ENCODE measurements at regions not wholly inside any gene's neighbourhood (a gene's known extent, or its start where the extent isn't known, plus 50 kb on each side); places are given as distances from the start of the nearest gene placed in this dataset.
A peak's percentile ranks its signal among the peaks of the same experiment; 100 is the strongest.

DNA sequence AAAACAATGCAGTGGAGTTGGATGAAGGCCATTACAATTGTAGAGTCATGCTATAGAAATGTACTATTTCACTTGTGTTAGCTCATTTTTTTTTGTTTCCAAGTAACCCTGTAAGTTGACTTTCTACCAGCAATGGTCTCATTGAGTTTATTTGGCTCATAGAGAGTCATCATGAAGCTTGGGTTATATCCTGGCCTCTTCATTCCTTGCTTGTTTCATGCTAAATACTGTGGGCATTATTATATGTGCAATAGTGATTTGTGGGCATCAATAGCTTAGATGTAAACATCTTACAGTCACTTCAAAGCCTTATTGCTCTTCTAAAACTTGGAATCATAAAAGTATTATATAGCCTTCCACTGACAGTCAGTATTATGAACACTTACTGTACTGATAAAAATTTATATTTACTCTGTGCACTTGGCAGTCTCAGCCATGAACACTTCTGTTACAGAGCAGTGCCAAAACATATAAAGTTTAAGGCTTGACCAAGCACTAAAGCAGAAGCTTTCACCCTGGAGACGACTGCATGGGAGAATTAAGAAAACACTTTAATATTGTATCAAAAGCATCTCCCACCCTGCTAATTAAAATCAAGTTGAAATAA lies 751.2 kb downstream of the SATB2 start:
- DNase-seq (ENCODE audit: low read depth, low spot score), result no peak

DNA sequence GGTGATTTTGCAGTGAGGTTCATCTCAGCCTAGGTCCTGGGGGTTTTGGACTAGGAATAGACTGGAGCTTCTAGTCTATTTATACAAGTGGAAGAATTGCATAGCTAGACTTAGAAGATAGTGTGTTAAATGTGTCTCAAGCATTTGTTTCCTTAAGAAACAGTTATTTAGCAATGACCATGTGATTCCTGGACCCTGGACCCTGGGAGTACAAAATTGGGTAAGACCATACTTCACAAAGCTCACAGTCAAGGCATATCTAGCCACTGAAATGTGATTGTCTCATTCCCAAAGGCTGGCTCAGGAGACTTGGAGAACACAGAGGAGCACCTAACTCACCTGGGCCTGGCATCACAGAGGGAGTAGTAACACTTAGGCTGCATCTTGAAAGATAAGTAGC lies 754.5 kb downstream of the SATB2 start:
- no peak for DNase-seq (ENCODE audit: low read depth, low spot score)

DNA sequence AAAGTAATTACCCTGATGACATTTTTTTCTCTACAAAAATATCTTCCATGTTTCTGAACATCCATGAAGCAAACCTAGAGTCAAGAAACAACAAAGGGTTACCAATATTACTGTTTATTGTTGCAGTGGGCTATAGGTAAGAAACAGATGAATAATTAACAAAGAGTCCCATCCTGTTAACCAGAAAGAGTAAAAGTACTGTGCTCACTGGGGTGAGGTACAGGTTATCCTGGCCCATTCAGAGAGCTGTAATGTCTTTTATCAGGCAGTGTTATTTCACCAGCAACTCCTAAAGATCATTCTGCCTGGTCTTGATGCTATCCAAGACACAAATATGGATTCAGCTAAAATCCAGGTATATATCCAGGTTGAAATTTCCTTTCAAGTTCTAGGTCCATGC lies 754.9 kb downstream of the SATB2 start:
- no peak for DNase-seq (ENCODE audit: low read depth, low spot score)

DNA sequence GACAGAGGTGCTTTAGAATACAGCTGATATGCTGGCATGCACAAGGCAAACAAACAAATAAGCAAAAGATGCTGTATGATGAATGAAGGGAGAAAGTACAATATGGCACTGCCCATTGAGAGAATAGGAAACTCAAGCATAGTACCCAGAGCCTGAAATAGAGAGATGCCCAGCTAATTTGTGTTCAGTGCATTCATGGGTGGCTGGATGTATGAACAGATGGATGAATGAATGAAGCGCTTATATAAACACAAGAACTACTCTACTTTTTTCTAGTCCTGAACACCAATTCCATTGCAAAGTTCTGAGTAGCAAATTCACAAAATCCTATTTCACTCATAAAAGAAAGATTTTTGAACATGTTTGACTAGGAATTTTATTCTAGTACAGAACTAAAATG lies 756.3 kb downstream of the SATB2 start:
- DNase-seq (ENCODE audit: low read depth, low spot score), result no peak

DNA sequence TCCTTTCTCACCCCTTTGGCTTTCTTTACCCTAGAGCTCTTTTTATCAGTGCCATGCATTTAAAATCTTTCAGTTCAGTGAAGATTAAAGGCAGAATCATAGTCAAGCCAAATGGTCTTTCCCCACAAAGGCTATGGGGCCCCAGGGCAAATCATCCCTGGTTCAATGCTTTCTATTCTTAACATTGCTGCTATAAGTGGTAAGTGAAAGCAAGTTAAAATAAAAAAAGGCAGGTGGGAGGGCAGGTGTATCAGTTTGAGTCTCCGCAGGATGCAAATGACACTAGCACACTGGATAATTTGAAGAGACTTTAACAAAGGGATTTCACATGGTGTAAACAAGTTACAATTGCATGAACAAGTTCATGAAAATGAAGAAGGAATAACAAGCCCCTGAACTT lies 757.4 kb downstream of the SATB2 start:
- no peak for DNase-seq (ENCODE audit: low read depth, low spot score)

DNA sequence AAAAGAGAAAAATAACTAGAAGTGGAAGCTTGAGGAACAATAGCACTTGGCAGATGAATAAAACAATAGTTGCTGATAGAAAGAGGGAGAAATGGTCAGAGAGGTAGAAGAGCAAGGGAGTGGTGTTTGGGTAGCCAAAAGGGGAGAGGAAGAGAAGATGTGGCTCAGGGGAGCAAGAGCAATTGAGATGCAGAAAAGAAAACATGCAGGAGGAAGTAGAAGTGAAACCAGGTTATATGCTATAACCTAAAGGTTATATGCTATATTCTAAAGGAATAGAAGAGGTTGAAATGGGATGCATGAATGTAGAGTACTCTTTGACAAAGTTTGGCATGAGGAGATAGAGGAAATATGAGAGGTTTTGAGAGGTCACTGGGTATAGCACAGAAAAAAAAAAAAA lies 759.5 kb downstream of the SATB2 start:
- no peak for DNase-seq (ENCODE audit: low read depth, low spot score)

DNA sequence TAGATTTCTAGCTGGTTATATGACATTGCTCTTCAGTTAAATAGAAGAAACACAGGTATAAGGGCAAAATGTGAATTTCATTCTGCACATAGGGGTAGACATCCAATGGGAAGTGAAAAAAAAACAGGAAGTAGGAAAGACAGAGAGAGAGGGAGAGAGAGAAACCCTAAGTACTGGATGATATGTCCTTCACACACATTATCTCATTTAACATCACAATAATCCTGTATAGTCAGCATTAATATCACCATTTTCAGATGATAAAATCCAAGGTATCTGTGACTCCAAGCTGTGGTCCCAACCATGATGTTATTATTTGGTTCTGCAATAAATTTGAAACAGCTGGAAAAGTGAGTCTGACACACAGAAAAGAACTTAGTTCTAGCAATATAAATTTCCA lies 759.9 kb downstream of the SATB2 start:
- DNase-seq (ENCODE audit: low read depth, low spot score), result no peak

DNA sequence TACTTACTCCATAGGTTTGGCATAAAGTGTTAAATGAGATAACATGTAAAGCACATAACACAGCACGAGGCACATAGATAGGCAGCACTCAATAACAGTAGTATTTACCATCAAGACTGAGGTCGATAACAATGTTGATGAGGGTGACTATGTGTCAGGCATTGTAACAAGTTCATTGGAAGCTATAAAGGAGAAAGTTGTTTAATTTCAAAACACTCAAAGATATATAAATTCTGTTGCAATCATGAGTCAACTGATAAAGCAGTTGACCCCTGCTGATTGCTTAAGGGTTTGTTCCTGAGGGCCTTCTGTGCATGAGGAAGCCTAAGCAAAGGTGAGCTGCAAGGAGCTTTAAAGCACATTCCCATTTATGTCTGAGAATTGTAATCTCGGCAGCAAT lies 760.5 kb downstream of the SATB2 start:
- no peak for DNase-seq (ENCODE audit: low read depth, low spot score)

DNA sequence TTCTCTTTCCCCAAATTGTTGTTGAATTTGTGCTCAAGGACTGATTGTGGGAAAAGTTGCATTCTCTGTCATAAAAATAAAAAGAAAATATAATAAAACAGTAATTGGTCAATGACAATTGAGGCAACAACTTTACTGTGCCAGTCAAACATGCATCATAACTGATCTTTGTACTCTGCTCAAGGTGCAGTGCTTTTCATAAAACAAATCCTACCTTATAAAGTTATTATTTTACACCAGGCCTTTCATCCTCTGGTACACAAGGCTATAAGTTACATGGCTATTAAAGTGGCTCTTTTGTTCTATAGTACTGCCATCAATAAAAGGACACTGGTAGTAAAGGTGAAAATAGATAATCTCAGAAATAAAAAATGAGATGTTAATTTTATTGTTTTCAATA lies 761.9 kb downstream of the SATB2 start:
- no peak for DNase-seq (ENCODE audit: low read depth, low spot score)

DNA sequence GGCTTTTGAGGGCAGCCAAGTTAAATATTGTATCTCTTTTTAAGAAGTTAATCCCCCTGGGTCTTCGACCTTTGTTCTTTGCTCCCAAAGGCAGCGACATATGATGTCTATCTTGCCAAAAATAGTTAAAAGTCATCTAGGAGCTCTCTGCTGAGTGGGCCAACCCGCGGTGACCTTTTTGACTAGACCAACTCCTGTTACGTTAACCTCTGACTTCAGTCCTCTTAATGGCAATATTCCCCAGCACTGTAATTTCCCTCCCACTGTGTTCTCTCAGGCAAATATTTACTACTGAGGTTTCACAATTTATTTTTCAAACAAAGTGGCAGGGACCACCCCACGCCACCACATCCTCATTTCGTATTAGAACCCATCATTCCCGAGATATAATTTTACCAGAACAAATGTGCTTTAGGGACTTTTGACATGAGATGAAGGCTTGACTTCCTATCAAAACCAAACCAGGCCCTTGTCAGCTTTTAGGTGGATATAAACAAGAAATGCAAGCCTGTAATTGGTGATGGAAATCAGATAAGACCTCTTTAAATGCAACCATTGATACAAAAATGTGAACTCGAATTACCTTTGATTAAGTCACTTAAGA lies 764.7 kb downstream of the SATB2 start:
- DNase-seq (ENCODE audit: low read depth, low spot score), result no peak

DNA sequence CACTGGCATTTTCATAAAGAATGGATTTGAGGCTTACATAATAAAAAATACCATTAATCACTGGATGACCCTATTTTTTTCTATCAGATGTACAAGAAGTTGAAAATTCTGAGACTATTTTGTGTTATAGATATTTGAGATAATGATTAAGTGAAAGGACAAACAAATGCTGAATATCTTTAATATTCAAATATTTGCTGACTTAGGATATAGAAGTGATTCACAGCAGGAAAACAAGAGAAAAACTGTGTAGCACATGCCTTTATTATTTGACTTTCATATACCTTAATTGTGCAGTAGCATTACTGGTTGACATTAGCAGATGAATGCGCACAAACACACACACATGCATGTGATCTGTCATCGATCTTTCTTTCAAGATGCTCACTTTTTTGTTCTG lies 766.5 kb downstream of the SATB2 start:
- DNase-seq (ENCODE audit: low read depth, low spot score), result no peak

DNA sequence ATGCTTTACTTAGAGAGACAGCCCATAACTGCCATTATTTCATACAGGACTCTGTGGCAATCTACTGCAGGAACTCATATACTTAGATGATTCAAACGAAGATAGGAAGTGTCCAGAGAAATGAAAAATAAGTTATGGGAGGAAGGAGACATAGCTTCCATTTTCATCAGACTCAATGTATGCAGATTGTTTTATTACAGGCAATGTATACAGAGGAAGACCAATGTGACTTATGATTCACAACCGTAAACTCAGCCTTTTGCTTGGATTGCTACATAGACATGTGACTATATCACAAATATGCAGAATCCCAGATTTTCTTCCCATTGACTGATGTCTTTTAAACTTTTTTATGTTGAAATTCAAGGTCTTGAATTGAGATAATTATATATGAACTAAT lies 793.4 kb downstream of the SATB2 start:
- no peak for DNase-seq (ENCODE audit: low read depth, low spot score)

DNA sequence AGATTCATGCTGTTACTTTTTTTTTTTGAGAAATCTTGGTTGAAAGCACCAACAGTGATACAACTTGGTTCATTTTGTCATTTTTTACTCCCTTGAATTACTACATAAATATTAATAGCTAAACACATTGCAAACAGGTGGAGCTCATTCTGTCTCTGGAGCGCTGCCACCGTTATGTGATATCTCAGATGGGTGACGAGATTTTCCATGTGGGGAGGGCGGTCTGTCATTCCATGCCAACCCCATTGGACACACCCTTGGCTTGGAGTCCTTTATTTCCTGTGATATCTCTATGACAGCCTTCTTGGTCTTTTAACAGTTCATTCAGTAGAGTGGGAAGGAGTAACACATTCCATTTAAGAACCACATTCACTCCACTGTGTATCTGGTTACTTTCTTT lies 794.8 kb downstream of the SATB2 start:
- DNase-seq (ENCODE audit: low read depth, low spot score), result no peak

DNA sequence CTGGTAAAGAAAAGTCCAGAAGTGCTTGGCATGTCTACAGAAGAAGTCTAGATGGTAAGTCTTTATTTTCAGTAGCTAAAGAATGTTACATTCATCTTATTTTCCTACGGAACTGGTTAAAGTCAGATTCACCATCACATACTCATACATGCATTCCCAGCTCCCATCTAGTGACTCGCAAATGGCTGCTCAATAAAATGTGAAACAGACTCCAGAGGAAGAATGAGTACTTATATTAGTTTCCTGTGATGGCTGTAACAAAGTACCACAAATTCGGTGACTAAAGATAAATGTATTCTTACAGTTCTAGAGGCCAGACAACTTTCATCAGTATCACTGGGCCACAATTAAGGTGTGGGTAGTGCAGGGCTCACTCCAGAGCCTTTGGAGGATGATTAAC lies 797.2 kb downstream of the SATB2 start:
- no peak for DNase-seq (ENCODE audit: low read depth, low spot score)

DNA sequence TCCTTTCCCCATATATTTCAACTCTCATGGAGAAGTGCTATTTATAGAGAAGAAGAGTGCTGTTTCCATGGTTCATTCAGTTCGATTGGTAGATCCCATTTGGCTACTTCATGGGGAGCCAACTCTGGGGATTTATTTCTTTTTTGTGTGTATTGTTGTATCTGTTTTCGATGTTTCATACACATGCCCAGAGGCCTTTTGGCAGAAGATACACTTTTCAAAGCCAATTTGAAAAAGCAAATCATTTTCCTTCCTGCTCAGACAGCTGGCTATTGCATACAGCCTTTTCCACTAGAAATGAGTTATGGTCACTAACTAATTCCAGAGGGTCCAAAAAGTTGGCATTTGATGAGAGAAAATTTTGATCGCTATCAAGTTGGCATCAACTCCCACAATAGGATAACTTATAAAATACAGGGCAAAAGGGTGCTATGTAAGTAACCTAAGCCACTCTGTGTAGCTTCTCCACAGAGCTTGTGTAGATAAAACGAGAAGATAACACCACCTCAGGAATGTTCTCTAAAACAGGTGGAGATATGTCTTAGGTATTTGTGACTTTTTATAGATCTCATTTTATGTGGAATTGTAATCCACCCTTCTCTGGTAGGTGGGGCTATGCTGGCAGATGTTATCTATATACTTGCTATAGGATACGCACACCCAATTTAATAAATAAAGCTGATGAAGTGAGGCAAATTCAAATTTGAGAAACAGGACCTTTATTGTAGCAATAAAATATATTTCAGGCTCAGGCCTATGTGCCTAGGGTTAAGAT lies 798.5 kb downstream of the SATB2 start:
- DNase-seq (ENCODE audit: low read depth, low spot score), result no peak

DNA sequence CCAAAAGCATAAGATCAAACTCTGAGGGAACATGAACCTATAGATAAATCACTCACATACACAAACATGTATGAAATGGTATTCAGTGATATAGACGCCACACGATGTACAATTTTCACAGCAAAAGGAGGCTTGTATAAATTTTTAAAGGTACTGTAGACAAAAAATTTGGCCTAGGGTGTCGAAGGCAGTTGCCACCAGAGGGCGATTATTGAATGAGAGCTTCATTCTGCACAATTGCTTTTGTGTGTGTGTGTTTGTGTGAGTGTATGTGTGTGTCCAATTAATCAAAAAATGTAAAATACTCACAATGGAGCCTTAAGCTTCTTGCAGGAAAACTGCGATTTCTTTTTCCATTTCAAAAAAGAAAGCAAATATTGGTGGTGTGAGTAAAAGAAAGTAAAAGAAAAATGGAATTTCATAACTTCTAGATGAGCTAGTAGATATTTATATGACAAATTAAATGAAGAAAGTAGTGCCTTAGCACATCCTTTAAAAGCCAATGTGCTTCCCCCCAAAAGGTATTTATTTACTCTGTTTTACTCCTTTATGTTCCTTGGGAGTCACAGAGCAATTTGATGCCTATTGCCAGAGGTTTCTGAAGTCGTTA lies 800.1 kb downstream of the SATB2 start:
- DNase-seq (ENCODE audit: low read depth, low spot score), result peak; percentile 4

DNA sequence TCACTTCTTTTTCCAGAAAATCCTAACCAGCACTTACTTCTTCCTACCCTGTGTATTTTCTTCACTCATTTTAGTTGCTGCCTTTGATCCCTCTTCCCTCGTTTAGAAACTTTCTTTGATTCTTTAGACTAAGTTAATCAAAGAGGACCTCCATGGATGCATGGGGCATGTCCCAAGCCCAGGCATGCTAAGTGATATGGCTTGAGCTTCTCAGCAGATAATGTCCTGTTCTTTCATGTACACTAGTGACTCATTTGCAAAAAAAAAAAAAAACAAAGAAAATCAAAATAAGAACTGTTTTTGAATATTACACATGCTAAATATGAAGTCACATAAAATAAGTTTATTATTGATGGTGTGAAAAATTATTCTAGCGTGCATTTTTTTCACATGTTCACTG lies 800.9 kb downstream of the SATB2 start:
- DNase-seq (ENCODE audit: low read depth, low spot score), result no peak

DNA sequence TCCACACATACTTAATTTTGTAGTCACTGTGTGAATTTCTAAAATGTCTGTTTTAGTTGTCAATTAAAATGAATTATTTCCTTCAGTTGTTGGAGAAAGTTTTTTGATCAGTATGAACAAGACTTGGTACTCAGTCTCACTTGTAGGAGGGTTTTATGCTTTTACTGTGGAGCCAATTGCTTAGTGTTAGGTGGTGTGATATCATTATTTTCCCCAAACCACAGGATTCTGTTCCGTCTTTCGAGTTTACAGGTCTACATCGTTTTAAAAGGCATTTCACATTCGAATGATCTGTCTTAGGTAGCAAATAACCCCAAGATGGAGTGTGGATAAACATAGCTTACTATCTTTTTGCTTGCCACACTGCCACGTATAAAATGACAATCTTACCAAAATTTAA lies 803.1 kb downstream of the SATB2 start:
- no peak for DNase-seq (ENCODE audit: low read depth, low spot score)

DNA sequence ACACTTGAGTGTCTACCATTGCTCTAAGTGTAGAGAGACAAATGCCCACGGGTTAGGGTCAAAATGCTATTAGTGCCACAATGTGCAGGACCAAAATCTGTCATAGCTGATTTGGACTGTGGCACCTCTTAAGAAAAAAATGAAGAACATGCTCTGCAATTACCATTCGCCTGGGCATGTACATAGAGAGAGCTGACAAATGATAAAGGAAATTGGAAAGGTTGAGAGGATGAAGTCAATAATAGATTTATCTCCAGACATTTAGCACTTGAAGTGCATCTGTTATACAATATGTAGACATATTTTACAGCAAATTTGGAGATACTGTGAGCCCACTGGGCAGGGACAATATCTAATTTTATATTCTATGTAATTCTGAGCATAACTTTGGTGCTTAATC lies 804.4 kb downstream of the SATB2 start:
- no peak for DNase-seq (ENCODE audit: low read depth, low spot score)

DNA sequence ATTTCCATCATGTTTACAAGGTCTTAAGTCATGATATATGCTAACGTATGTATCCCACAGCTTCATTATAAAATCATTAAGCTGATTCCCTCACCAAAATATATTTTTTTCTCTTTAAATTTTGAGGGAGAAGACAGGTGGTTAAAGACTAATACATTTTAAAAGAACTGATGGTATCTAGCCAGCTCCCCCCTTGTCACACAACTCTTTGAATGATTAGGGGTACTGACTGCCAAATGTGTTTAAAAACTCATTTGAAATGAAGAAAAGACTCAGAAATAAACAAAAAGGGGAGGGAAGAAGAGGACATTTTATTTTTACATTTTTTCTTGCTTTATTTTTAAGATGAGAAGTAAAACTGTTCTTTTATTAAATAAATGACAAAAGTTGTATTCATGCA lies 805.3 kb downstream of the SATB2 start:
- no peak for DNase-seq (ENCODE audit: low read depth, low spot score)

DNA sequence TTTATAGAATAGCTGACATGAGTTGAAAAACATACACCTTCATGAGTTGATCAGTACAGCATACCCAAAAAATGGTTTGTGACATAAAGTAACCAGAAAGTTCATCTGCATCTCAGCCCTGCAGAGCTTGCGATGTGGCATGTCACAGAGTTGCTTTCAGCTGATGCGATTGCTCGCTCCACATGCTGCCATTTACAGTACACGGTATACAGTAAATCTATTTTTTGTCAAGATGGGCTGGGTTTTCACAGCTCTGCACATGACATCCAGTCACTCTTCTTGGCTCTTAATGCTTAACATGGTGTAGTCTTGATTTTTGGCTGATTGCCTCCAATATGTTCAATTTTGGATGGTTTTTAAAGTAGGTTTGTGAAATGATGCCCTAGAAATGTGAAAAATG lies 811.9 kb downstream of the SATB2 start:
- no peak for DNase-seq (ENCODE audit: low read depth, low spot score)

DNA sequence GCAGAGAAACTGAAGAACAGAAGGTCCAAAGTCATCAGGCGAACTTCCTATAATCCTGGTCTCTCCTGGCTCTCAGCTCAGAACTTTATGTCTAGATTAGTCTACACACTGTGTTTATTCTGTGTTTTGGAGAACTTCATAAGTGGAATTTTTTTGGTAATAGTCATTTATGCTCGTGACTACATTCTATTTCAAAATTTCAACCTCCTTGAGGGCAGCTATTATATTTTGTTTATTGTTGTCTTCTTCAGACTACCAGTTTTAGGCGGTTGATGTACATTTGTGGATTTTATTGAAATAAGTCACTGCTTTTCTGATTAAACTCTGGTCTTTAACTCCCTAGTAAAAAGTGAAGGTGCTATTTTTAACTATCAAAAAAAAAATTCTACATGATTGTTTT lies 816.6 kb downstream of the SATB2 start:
- DNase-seq (ENCODE audit: low read depth, low spot score), result no peak

DNA sequence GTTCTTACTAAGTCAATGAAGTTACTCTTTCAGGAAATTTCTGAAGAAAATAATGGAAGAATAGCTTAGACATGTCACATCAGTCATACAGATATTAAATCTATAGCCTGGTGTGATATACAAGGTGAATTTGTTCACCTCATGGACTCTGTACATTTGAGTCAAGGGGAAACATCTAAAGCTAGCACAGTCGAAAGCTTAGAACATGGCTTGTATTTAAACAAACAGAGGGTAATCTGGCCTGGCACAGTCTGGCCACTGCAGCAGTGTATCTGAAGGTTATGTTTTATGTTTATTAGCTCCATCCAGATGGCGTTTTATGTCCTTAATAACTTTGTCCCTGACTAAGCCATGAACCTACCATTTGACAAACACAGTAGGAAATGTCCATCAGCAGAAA lies 817.3 kb downstream of the SATB2 start:
- DNase-seq (ENCODE audit: low read depth, low spot score), result no peak
